CD4-positive, alpha-beta T cell treated with Interleukin-17A for 1 hour (primary cell): ENCODE measurements at regions not wholly inside any gene's neighbourhood (a gene's known extent, or its start where the extent isn't known, plus 50 kb on each side); places are given as distances from the start of the nearest gene placed in this dataset.

Source experiments
- DNase-seq: peaks from one replicate; pipeline ENCODE4 v3.0.0-alpha.2; 2020

- DNase-seq, result no peak
Measured at GRCh38 chr3:159922193-159922840, 66.3 kb upstream of the IL12A start.

GRCh38 chr3:159922861-159923312 lies 65.7 kb upstream of the IL12A start:
- no peak for DNase-seq

GRCh38 chr3:159923336-159923735 lies 65.3 kb upstream of the IL12A start:
- DNase-seq, result no peak

GRCh38 chr3:159923956-159924355 lies 64.7 kb upstream of the IL12A start:
- no peak for DNase-seq

GRCh38 chr3:159924411-159924810 lies 64.2 kb upstream of the IL12A start:
- DNase-seq, result no peak

GRCh38 chr3:159925248-159925647 lies 63.4 kb upstream of the IL12A start:
- no peak for DNase-seq

DNA sequence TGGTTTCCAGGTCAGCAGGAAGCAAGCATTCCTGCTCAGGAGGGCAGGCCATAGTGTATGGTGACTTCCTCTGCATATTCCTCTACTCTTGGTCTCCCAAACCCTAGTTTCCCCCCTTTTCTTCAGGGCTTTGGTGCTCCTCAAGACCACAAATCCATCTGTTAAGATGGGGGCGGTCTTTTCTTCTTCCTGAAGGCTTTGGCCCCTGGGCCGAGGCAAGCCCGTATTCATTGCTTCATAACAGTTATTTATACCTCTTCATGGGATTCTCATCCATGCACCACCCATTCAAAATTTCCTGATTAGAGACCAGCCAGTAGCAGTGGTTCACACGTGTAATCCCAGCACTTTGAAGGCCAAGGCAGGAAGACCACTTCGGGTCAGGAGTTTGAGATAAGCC lies 62.1 kb upstream of the IL12A start:
- no peak for DNase-seq

DNA sequence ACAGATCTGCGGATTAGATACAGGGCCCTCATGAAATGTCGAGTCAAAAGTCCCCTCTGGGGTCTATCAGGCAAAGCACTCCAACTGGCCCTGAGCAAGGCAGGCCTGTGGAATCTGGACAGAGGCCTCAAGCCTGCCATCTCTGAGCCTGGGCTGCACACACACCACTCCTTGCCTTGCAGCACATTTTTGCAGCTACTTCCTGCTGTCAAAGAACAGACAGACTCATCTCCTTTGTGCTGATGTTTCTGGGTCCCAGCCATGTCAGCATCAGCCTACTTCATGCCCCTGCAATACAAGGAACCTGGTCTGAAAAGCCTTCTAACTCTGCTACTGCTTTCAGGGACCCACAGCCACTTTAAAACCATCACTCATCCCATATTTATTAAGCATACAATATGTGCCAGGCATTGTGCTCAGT lies 60.6 kb upstream of the IL12A start:
- no peak for DNase-seq

DNA sequence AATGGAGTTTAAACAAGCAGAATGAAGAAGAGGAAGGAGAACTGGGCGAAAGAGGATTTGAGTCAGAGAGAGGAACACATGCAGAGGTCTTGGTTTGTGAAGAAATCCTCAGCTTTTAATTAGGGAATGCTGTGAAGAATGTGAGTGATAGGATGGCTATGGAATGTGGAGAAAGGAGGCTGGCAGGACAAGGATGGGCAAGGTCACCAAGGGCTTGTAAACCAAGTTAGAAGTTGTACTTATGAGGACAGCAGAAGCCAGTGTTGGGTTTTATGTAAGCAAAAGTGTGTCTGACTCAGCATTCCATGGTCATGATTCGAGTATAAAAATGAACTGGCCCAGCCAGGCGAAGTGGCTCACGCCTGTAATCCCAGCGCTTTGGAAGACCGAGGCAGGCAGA lies 60.0 kb upstream of the IL12A start:
- DNase-seq, result no peak

GRCh38 chr3:159929171-159930141 lies 59.2 kb upstream of the IL12A start:
- DNase-seq, result peak; percentile 36

DNA sequence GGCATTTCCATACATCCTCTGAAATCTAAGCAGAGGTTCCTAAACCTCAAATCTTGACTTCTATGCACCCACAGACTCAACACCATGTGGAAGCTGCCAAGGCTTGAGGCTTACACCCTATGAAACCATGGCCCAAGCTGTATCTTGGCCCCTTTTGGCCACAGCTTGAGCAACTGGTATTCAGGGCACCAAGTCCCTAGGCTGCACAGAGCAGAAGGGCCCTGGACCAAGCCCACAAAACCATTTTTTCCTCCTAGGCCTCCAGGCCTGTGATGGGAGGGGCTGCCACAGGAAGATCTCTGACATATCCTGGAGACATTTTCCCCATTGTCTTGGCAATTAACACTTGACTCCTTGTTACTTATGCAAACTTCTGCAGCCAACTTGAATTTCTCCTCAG lies 54.4 kb upstream of the IL12A start:
- DNase-seq, result no peak

- no peak for DNase-seq
Measured at GRCh38 chr3:159936541-159936940, 52.1 kb upstream of the IL12A start.

DNA sequence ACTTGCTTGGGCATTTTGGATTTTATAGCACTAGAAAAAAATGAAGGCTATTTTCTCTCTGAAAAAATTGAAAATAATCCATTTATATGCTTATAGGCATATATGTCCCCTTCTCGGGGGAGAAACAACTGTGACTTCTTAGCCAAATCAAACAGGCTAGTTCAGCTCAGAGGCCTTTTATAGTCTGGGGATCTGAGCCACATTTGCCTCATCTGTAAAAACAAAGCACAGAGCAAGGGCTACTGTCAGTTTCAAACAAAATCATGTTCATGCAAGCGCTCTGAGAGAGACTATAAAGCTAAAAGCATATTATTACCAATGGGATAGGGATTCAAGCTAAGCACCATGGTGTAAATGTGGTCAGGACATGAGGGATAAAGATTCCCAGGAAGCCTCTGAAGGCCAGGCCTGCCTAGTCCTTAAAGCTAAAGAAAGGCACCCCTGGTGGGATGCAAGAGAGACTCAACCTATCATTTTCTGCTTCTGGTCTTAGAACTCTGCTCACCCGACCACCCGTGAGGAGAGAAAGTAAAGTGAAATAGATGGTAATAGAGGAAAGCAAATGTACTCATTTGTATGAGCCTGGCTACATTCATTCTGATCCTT lies 51.0 kb upstream of the IL12A start:
- no peak for DNase-seq

GRCh38 chr3:159938714-159939113 lies 49.9 kb upstream of the IL12A start:
- no peak for DNase-seq
